Mesothelial cell of epicardium (in vitro differentiated cells): ENCODE measurements at regions not wholly inside any gene's neighbourhood (a gene's known extent, or its start where the extent isn't known, plus 50 kb on each side); places are given as distances from the start of the nearest gene placed in this dataset.

Experiments
- DNase-seq, 2 experiments: peaks; one replicate each; pipeline ENCODE4 v3.0.0; 2021; ENCODE audit warnings: low spot score in 2 of 2; ENCODE audit not compliant: unreplicated experiment in 2 of 2
- H3K27ac Mint-ChIP-seq: 2 replicates; pipeline ENCODE4 v1.8.0; 2021; ENCODE audit warnings: mixed read lengths
- H3K27me3 Mint-ChIP-seq: 2 replicates; pipeline ENCODE4 v1.8.0; 2021; ENCODE audit warnings: low read depth, mixed read lengths
- H3K36me3 Mint-ChIP-seq: 2 replicates; pipeline ENCODE4 v1.8.0; 2021; ENCODE audit warnings: mixed read lengths
- H3K4me1 Mint-ChIP-seq: 2 replicates; pipeline ENCODE4 v1.8.0; 2021; ENCODE audit warnings: mixed read lengths
- H3K4me3 Mint-ChIP-seq: 2 replicates; pipeline ENCODE4 v1.8.0; 2021; ENCODE audit warnings: mild to moderate bottlenecking, moderate library complexity, mixed read lengths
- H3K9me3 Mint-ChIP-seq: 2 replicates; pipeline ENCODE4 v1.8.0; 2021; ENCODE audit warnings: mixed read lengths
- TF ChIP-seq, protein P1 (sequence below): fragments of 200-600 bp; sonication (generic); IDR thresholded peaks from one replicate; pipeline ENCODE4 v1.5.0; 2021; ENCODE audit warnings: antibody characterized with exemption; ENCODE audit not compliant: unreplicated experiment

DNA sequence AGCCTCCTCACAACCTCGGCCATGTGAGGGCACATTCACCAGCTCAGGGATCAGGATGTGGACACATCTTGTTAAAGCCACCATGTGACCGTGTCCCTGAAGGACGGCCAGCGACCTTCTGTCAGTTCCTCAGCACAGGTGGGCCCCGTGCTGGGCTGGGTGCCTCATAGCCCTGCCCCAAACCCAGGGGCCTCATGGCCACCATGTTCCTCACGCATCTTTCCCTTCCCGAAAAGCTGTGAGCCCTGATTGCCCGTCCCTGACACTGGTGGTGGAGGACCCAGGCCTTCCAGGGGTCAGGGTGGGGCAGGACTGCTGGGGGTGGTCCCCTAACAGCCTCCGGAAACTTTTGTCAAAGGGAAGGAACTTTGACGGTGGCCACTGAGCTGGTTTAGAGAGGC is 60.1 kb upstream of the ADRA2C start:
- Mint-ChIP-seq H3K27ac (no peak overlapping the region), H3K36me3 (no peaks in the 10 kb centered on the region), H3K9me3 (no peaks in the 10 kb centered on the region), H3K4me1 (peaks cover 20% of the 10 kb centered on the region), H3K27me3 (peaks cover 52% of the 10 kb centered on the region), H3K4me3 (no peak overlapping the region)
- TF ChIP-seq, protein P1, sequence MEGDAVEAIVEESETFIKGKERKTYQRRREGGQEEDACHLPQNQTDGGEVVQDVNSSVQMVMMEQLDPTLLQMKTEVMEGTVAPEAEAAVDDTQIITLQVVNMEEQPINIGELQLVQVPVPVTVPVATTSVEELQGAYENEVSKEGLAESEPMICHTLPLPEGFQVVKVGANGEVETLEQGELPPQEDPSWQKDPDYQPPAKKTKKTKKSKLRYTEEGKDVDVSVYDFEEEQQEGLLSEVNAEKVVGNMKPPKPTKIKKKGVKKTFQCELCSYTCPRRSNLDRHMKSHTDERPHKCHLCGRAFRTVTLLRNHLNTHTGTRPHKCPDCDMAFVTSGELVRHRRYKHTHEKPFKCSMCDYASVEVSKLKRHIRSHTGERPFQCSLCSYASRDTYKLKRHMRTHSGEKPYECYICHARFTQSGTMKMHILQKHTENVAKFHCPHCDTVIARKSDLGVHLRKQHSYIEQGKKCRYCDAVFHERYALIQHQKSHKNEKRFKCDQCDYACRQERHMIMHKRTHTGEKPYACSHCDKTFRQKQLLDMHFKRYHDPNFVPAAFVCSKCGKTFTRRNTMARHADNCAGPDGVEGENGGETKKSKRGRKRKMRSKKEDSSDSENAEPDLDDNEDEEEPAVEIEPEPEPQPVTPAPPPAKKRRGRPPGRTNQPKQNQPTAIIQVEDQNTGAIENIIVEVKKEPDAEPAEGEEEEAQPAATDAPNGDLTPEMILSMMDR: no peak
- DNase-seq: no peak

DNA sequence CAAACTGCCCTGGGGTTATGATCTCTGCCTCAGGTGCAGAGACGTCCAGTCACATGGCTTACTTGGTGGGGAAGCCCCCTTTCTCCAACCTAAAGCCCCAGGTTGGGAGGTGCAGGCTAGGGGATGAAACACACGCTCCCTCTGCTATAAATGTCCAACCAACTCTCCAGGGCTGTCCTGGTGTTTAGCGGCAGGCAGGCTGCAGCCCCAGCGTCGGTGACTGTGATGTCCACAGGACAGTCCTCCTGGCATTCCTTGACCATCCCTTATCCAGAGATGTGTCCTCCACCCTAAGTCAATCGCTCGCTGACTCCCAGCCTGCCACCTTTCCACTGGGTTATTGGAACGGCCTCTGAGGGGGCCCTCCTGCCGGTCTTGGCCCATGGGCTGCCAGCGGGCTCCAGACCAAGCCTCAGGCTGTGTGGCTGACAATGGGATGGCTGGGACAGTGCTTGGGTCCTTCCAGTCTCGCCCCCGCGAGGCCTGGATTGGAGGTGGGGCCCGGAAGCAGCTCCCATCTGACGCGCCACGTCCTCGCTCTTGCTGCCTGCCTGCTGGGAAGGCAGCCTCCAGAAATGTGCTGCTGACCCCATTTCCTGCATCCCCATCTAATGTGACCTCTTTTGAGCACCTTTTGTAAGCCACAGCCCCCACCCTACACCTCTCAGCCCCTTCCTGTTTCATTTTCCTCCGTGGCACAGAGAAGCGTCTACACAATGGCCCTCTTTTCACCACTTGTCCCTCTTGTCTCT is 60.8 kb upstream of the ADRA2C start:
- no peak overlapping the region for H3K27ac Mint-ChIP-seq
- no peak overlapping the region for H3K4me3 Mint-ChIP-seq
- H3K9me3 Mint-ChIP-seq: no peaks in the 10 kb centered on the region
- peaks cover 17% of the 10 kb centered on the region for H3K4me1 Mint-ChIP-seq
- no peak for DNase-seq
- TF ChIP-seq, protein P1: no peak
- H3K27me3 Mint-ChIP-seq: peaks cover 56% of the 10 kb centered on the region
- H3K36me3 Mint-ChIP-seq: no peaks in the 10 kb centered on the region

DNA sequence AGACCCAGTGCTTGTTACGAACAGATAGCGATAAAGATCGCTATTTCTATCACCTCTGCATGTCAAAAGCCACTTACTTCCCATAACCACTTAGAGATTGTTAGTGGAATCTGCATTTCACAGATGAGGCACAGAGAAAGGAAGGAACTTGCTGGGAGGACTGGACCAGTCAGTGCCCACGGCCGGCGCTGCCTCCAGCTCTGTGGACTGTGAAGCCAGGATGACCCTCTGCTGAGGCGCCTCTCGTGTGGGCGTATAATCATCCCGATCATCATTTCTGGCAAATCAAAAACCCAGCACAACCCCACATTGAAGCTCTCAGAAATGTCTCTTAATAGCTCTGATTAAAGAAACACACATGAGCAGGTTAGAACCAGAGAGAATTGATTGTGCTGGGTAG is 61.5 kb upstream of the ADRA2C start:
- Mint-ChIP-seq H3K4me3 (no peak overlapping the region), H3K27ac (no peak overlapping the region), H3K27me3 (peaks cover 57% of the 10 kb centered on the region), H3K9me3 (no peaks in the 10 kb centered on the region), H3K36me3 (no peaks in the 10 kb centered on the region), H3K4me1 (peaks cover 17% of the 10 kb centered on the region)
- TF ChIP-seq, protein P1: no peak
- no peak for DNase-seq

DNA sequence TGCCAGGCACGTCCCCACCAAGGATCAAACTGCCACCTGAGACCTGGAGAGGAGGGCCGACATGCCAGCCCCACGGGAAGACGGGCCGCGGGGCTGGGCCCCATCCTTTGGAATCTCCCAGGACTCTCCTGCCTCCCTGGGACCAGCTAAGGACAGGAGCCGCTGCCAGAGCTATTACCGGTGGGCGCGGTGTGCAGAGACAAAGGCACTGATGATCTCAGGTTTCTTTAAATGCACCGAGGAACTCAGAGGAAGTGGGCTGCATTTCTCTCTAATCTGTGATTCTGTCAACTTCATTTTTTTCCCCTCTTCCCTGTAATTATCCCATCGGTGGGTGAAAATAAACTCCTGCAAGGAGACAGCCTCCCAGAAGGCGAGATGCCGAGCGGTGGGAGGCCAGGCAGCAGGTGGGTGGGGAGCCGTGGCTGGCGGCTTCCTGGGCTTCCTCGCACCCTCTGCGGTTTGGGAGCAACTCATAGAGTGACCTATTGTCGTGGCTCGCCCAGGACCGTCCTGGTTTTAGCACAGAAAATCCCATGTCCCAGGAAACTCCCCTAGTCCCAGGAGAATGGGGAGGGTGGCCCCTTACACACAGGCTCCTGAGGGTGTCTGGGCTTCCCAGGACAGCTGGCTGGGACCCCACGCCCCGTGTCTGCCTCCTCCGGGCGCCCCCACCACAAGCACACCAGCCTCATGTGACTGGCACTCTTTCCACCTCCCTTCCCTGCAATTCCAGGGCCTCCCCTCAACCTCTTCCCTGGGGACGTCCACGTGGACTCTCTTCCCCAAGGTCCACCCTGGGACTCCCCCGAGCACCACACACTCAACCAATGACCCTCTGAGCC is 62.3 kb upstream of the ADRA2C start:
- TF ChIP-seq, protein P1: no peak
- peak overlapping the region; percentile 31 for H3K4me3 Mint-ChIP-seq
- H3K36me3 Mint-ChIP-seq: no peaks in the 10 kb centered on the region
- H3K4me1 Mint-ChIP-seq: peaks cover 17% of the 10 kb centered on the region
- DNase-seq: no peak
- no peaks in the 10 kb centered on the region for H3K9me3 Mint-ChIP-seq
- peaks cover 56% of the 10 kb centered on the region for H3K27me3 Mint-ChIP-seq
- H3K27ac Mint-ChIP-seq: no peak overlapping the region

DNA sequence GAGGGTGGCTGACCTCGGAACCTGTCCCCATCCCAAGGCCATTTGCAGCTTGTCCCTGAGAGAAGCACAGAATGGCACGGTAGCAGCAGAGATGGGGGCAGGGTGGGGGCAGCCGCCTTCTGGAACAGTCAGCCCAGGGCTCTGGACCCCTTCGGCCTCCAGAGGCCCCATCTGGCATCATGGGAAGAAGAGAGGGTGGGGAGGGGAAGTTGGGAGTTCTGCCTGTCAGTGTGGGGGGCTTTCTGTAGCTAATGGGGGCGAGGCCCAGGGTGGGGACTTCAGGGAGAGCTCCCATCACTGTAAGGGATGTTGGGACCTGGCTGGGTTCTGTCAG is 62.9 kb upstream of the ADRA2C start:
- Mint-ChIP-seq H3K27ac (no peak overlapping the region), H3K36me3 (no peaks in the 10 kb centered on the region), H3K9me3 (peaks cover 4% of the 10 kb centered on the region), H3K4me3 (no peak overlapping the region), H3K4me1 (peaks cover 17% of the 10 kb centered on the region), H3K27me3 (peaks cover 60% of the 10 kb centered on the region)
- DNase-seq: no peak
- TF ChIP-seq, protein P1: no peak
